ENCODE measurements at regions not wholly inside any gene's neighbourhood (a gene's known extent, or its start where the extent isn't known, plus 50 kb on each side); places are given as distances from the start of the nearest gene placed in this dataset.
A peak's percentile ranks its signal among the peaks of the same experiment; 100 is the strongest.

DNA sequence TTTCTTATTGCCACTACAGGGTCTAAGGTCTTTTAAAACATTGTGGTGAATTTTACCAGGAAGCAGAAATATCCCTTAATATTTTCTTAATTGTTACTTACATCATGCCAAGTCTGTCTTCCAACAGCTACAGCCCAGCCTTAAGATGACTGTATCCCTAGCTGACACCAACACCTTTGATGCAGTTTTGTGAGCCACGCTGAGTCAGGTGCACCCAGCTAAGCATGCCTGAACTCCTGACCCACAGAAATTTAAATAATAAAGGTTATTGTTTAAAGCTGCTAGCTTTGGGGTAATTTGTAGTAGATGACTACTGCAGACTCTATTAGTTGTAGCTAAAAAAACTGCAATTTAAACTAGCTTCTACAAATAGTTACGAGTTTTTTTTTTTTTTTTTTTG lies 1757.9 kb upstream of the LRRTM1 start:
- TF ChIP-seq TAF1 (IDR thresholded peaks at IDR 0.05; ENCODE audit: low read depth) (no peak), TEAD4 (IDR thresholded peaks at IDR 0.05) (no peak), YY1 (IDR thresholded peaks at IDR 0.05; ENCODE audit: low read depth) (no peak), RAD21 (IDR thresholded peaks at IDR 0.05; ENCODE audit: low read depth) (no peak)

DNA sequence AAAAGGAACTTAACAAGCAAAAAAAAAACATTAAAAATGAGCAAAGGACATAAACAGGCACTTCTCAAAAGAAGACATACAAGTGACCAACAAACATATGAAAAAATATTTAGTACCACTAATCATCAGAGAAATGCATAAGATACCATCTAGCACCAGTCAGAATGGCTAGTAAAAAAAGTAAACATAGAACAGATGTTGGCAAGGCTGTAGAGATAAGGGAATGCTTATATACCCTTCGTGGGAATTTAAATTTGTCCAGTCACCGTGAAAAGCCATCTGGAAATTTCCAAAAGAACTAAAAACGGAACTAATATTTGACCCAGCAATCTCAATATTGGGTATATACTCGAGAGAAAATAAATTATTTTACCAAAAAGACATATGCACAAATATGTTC lies 1751.3 kb upstream of the LRRTM1 start:
- TF ChIP-seq YY1 (IDR thresholded peaks at IDR 0.05; ENCODE audit: low read depth) (no peak), EP300 (IDR thresholded peaks at IDR 0.05; ENCODE audit: borderline replicate concordance) (no peak), TEAD4 (IDR thresholded peaks at IDR 0.05) (no peak), CEBPB (IDR thresholded peaks at IDR 0.05) (no peak), TCF12 (IDR thresholded peaks at IDR 0.05; ENCODE audit: low read depth) (no peak), FOXM1 (IDR thresholded peaks at IDR 0.05; ENCODE audit: borderline replicate concordance, low read depth) (no peak), ZBTB7A (IDR thresholded peaks at IDR 0.05; ENCODE audit: low read depth) (no peak), EGR1 (IDR thresholded peaks at IDR 0.05) (no peak), RAD21 (IDR thresholded peaks at IDR 0.05; ENCODE audit: low read depth) (no peak), NFIC (IDR thresholded peaks at IDR 0.05) (no peak)
- TF ChIP-seq, protein P1, sequence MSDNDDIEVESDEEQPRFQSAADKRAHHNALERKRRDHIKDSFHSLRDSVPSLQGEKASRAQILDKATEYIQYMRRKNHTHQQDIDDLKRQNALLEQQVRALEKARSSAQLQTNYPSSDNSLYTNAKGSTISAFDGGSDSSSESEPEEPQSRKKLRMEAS (IDR thresholded peaks at IDR 0.05): no peak
- TF ChIP-seq, protein P2, sequence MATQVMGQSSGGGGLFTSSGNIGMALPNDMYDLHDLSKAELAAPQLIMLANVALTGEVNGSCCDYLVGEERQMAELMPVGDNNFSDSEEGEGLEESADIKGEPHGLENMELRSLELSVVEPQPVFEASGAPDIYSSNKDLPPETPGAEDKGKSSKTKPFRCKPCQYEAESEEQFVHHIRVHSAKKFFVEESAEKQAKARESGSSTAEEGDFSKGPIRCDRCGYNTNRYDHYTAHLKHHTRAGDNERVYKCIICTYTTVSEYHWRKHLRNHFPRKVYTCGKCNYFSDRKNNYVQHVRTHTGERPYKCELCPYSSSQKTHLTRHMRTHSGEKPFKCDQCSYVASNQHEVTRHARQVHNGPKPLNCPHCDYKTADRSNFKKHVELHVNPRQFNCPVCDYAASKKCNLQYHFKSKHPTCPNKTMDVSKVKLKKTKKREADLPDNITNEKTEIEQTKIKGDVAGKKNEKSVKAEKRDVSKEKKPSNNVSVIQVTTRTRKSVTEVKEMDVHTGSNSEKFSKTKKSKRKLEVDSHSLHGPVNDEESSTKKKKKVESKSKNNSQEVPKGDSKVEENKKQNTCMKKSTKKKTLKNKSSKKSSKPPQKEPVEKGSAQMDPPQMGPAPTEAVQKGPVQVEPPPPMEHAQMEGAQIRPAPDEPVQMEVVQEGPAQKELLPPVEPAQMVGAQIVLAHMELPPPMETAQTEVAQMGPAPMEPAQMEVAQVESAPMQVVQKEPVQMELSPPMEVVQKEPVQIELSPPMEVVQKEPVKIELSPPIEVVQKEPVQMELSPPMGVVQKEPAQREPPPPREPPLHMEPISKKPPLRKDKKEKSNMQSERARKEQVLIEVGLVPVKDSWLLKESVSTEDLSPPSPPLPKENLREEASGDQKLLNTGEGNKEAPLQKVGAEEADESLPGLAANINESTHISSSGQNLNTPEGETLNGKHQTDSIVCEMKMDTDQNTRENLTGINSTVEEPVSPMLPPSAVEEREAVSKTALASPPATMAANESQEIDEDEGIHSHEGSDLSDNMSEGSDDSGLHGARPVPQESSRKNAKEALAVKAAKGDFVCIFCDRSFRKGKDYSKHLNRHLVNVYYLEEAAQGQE (IDR thresholded peaks at IDR 0.05; ENCODE audit: low read depth): no peak

DNA sequence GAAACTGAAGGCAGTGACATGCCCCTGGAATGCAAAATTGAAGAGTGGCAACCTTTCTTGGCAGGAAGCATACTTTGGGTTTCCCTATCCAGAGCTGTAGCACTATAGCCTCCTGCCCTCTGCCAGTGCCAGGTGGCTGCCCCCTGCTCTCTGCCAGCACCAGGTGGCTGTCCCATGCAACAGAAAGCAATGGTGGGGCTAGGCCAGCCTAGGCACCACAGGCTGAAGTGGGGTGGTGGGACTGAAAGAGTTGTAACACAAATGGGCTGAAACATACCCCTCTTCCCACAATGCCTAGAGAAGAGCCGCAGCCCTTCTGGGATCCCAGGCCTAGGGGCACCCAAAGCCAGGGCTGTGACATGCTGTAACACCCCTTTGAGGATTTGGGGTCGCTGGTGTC lies 1739.3 kb upstream of the LRRTM1 start:
- TF ChIP-seq, protein P3, sequence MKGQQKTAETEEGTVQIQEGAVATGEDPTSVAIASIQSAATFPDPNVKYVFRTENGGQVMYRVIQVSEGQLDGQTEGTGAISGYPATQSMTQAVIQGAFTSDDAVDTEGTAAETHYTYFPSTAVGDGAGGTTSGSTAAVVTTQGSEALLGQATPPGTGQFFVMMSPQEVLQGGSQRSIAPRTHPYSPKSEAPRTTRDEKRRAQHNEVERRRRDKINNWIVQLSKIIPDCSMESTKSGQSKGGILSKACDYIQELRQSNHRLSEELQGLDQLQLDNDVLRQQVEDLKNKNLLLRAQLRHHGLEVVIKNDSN (IDR thresholded peaks at IDR 0.05): no peak
- TF ChIP-seq, protein P2 (IDR thresholded peaks at IDR 0.05; ENCODE audit: low read depth): no peak
- TF ChIP-seq EGR1 (IDR thresholded peaks at IDR 0.05) (no peak), TCF12 (IDR thresholded peaks at IDR 0.05; ENCODE audit: low read depth) (no peak), CREB1 (IDR thresholded peaks at IDR 0.05; ENCODE audit: low read depth) (no peak), YY1 (IDR thresholded peaks at IDR 0.05; ENCODE audit: low read depth) (no peak), NFIC (IDR thresholded peaks at IDR 0.05) (no peak), RAD21 (IDR thresholded peaks at IDR 0.05; ENCODE audit: low read depth) (no peak), ZBTB7A (IDR thresholded peaks at IDR 0.05; ENCODE audit: low read depth) (no peak), TEAD4 (IDR thresholded peaks at IDR 0.05) (no peak), CEBPB (IDR thresholded peaks at IDR 0.05) (no peak)

DNA sequence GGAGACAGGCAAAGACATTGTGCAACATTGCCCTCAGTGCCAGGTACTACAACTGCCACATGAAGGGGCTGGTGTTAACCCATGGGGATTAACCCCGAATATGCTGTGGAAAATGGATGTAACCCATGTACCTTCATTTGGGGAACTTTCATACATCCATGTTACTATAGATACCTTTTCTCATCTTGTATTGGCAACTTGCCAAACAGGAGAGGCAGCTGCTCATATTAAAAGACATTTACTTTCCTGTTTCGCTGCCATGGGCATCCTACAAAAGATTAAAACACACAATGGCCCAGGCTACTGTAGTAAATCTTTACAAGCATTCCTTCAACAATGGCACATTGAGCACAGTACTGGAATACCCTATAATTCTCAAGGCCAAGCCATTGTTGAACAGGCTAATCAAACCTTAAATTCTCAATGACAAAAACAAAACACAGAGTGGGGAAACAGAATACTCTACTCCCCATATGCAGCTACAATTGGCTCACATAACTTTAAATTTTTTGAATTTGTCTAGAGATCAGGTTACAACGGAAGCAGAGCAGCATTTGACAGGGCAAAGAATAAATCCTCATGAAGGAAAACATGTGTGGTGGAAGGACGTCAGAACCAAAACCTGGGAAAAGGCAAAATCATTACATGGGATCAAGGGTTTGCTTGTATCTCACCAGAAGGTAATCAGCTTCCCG lies 1723.5 kb upstream of the LRRTM1 start:
- TF ChIP-seq RAD21 (IDR thresholded peaks at IDR 0.05; ENCODE audit: low read depth): no peak
- TF ChIP-seq, protein P2 (IDR thresholded peaks at IDR 0.05; ENCODE audit: low read depth): no peak
- TF ChIP-seq TAF1 (IDR thresholded peaks at IDR 0.05; ENCODE audit: low read depth): no peak
- no peak for TF ChIP-seq ZBTB7A (IDR thresholded peaks at IDR 0.05; ENCODE audit: low read depth)

DNA sequence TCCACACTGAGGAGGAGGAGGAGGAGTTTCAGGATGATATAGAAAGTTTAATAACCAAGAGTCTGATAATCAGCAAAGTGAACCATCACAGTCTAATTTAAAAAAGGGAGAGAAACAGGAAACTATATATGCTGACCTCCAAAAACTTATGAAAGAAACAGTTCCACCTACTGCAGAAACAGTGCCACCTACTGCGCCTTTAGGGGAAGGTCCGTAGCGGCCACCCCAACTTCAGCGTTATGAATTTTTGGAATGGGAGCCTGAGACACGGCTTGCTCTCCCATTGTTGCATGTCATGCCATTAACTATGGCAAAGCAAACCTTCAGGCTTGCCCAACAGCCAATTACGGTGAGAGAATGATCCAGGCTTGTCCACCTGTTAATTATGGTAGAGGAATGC lies 1719.2 kb upstream of the LRRTM1 start:
- TF ChIP-seq TAF1 (IDR thresholded peaks at IDR 0.05; ENCODE audit: low read depth) (no peak), RAD21 (IDR thresholded peaks at IDR 0.05; ENCODE audit: low read depth) (peak; percentile 31; the same call in 1 of the 2 replicates)

DNA sequence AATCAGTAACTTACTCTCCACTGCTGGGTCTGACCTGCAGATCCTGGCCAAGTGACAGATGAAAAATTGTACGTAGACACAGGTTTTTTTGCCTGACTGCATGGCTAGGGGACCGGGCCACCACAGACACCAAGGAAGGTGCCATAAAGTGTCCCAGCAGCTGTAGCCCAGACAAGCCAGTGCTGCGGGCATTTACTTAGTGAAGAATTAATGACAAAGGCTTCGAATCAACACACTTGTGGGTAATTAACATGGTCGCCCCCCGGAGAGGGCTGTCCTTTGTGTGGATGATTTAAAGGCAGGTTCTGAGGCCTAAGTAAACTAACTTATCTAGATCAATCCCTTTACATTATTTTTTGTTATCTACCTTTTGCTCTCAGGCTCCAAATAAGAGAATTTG lies 1709.1 kb upstream of the LRRTM1 start:
- TF ChIP-seq FOXM1 (IDR thresholded peaks at IDR 0.05; ENCODE audit: borderline replicate concordance, low read depth) (no peak), CEBPB (IDR thresholded peaks at IDR 0.05) (no peak), EP300 (IDR thresholded peaks at IDR 0.05; ENCODE audit: borderline replicate concordance) (no peak), TCF12 (IDR thresholded peaks at IDR 0.05; ENCODE audit: low read depth) (no peak), CREB1 (IDR thresholded peaks at IDR 0.05; ENCODE audit: low read depth) (no peak), EGR1 (IDR thresholded peaks at IDR 0.05) (no peak), YY1 (IDR thresholded peaks at IDR 0.05; ENCODE audit: low read depth) (no peak), TEAD4 (IDR thresholded peaks at IDR 0.05) (no peak), RAD21 (IDR thresholded peaks at IDR 0.05; ENCODE audit: low read depth) (no peak), NFIC (IDR thresholded peaks at IDR 0.05) (no peak), ZBTB7A (IDR thresholded peaks at IDR 0.05; ENCODE audit: low read depth) (no peak), TAF1 (IDR thresholded peaks at IDR 0.05; ENCODE audit: low read depth) (no peak)
- TF ChIP-seq, protein P2 (IDR thresholded peaks at IDR 0.05; ENCODE audit: low read depth): no peak
- TF ChIP-seq, protein P3 (IDR thresholded peaks at IDR 0.05): no peak
- TF ChIP-seq, protein P1 (IDR thresholded peaks at IDR 0.05): no peak
